ENCODE measurements at regions not wholly inside any gene's neighbourhood (a gene's known extent, or its start where the extent isn't known, plus 50 kb on each side); places are given as distances from the start of the nearest gene placed in this dataset.
"Not testable (repeated sequence)": the region's sequence is repeated elsewhere in the genome, so short reads cannot be mapped to it uniquely, and the experiment has no call there.

- ATAC-seq (no peak), DNase-seq (no peak)
- intact Hi-C loops (cut with DNase I): no loop called here
- H3K27ac ChIP-seq: no peak overlapping the region
- no peak for TF ChIP-seq CTCF (IDR thresholded peaks at IDR 0.05)
- no peak overlapping the region for H3K4me3 ChIP-seq
- H3K36me3 ChIP-seq: no peaks in the 10 kb centered on the region
- H3K27me3 ChIP-seq: no peaks in the 10 kb centered on the region
- H3K4me1 ChIP-seq: no peaks in the 10 kb centered on the region
- no peaks in the 10 kb centered on the region for H3K9me3 ChIP-seq
These were observed 70.5 kb downstream of the TMEM270 start for GRCh38 chr7:73931502-73931901.

- no peaks in the 10 kb centered on the region for H3K36me3 ChIP-seq
- DNase-seq (no peak), ATAC-seq (no peak)
- intact Hi-C loops (cut with DNase I): no loop called here
- H3K9me3 ChIP-seq: no peaks in the 10 kb centered on the region
- H3K27me3 ChIP-seq: no peaks in the 10 kb centered on the region
- H3K27ac ChIP-seq: no peak overlapping the region
- no peaks in the 10 kb centered on the region for H3K4me1 ChIP-seq
- TF ChIP-seq CTCF (IDR thresholded peaks at IDR 0.05): no peak
- H3K4me3 ChIP-seq: no peak overlapping the region
These were observed 71.4 kb downstream of the TMEM270 start for GRCh38 chr7:73932364-73932763.

GRCh38 chr7:73933091-73933490 is 72.1 kb downstream of the TMEM270 start:
- Histone ChIP-seq H3K4me1 (no peaks in the 10 kb centered on the region), H3K36me3 (no peaks in the 10 kb centered on the region), H3K27me3 (no peaks in the 10 kb centered on the region), H3K9me3 (no peaks in the 10 kb centered on the region), H3K4me3 (no peak overlapping the region), H3K27ac (no peak overlapping the region)
- ATAC-seq (no peak), DNase-seq (no peak)
- intact Hi-C loops (cut with DNase I): no loop called here
- no peak for TF ChIP-seq CTCF (IDR thresholded peaks at IDR 0.05)

GRCh38 chr7:73936967-73937366 is 76.0 kb downstream of the TMEM270 start:
- no peak for TF ChIP-seq CTCF (IDR thresholded peaks at IDR 0.05)
- Histone ChIP-seq H3K36me3 (no peaks in the 10 kb centered on the region), H3K27ac (no peak overlapping the region), H3K4me3 (no peak overlapping the region), H3K9me3 (no peaks in the 10 kb centered on the region), H3K4me1 (no peaks in the 10 kb centered on the region), H3K27me3 (no peaks in the 10 kb centered on the region)
- no peak for ATAC-seq
- DNase-seq: no peak
- intact Hi-C loops (cut with DNase I): no loop called here

- DNase-seq: not testable (repeated sequence)
These were observed 76.7 kb downstream of the TMEM270 start for GRCh38 chr7:73937650-73938049.

GRCh38 chr7:73939528-73939927 is 78.6 kb downstream of the TMEM270 start:
- intact Hi-C loops (cut with DNase I): no loop called here
- ATAC-seq (no peak), DNase-seq (no peak)
- H3K4me3 ChIP-seq: no peak overlapping the region
- TF ChIP-seq CTCF (IDR thresholded peaks at IDR 0.05): no peak
- H3K27ac ChIP-seq: no peak overlapping the region
- H3K36me3 ChIP-seq: no peaks in the 10 kb centered on the region
- no peaks in the 10 kb centered on the region for H3K9me3 ChIP-seq
- H3K27me3 ChIP-seq: no peaks in the 10 kb centered on the region
- H3K4me1 ChIP-seq: no peaks in the 10 kb centered on the region

More at GRCh38 chr7:73937650-73938049, 76.7 kb downstream of the TMEM270 start:
- H3K27ac ChIP-seq; H3K27me3 ChIP-seq; intact Hi-C loops (cut with DNase I); H3K4me1 ChIP-seq; H3K4me3 ChIP-seq; H3K36me3 ChIP-seq; ATAC-seq; H3K9me3 ChIP-seq: not testable (repeated sequence)
